ENCODE measurements at regions not wholly inside any gene's neighbourhood (a gene's known extent, or its start where the extent isn't known, plus 50 kb on each side); places are given as distances from the start of the nearest gene placed in this dataset.

- no peak for DNase-seq
Measured at GRCh38 chr18:73639788-73640187, 507.8 kb downstream of the FBXO15 start.

- no peak for DNase-seq
Measured at GRCh38 chr18:73638709-73639108, 508.9 kb downstream of the FBXO15 start.

GRCh38 chr18:73636355-73636754, 511.3 kb downstream of the FBXO15 start:
- DNase-seq, result no peak

- DNase-seq, result no peak
Measured at GRCh38 chr18:73626859-73627258, 520.8 kb downstream of the FBXO15 start.

- DNase-seq, result no peak
Measured at GRCh38 chr18:73626221-73626620, 521.4 kb downstream of the FBXO15 start.

- DNase-seq, result no peak
Measured at GRCh38 chr18:73621091-73621490, 526.5 kb downstream of the FBXO15 start.

GRCh38 chr18:73617981-73618380, 529.7 kb downstream of the FBXO15 start:
- DNase-seq, result no peak

GRCh38 chr18:73615506-73615905, 532.1 kb downstream of the FBXO15 start:
- no peak for DNase-seq

GRCh38 chr18:73614812-73615211, 532.8 kb downstream of the FBXO15 start:
- DNase-seq, result no peak

- DNase-seq, result no peak
Measured at GRCh38 chr18:73613706-73614340, 533.8 kb downstream of the FBXO15 start.

- DNase-seq, result no peak
Measured at GRCh38 chr18:73597832-73598615, 549.6 kb downstream of the FBXO15 start.

- no peak for DNase-seq
Measured at GRCh38 chr18:73594749-73595148, 552.9 kb downstream of the FBXO15 start.

GRCh38 chr18:73593207-73593606, 554.4 kb downstream of the FBXO15 start:
- DNase-seq, result no peak

GRCh38 chr18:73590950-73591349, 556.7 kb downstream of the FBXO15 start:
- DNase-seq, result no peak

GRCh38 chr18:73579698-73580097, 567.9 kb downstream of the FBXO15 start:
- DNase-seq, result no peak

GRCh38 chr18:73577365-73577764, 570.3 kb downstream of the FBXO15 start:
- DNase-seq, result no peak

GRCh38 chr18:73563901-73564472, 583.6 kb downstream of the FBXO15 start:
- DNase-seq, result no peak

- DNase-seq, result no peak
Measured at GRCh38 chr18:73563345-73563744, 584.3 kb downstream of the FBXO15 start.

- DNase-seq, result no peak
Measured at GRCh38 chr18:73556904-73557303, 590.7 kb downstream of the FBXO15 start.

- DNase-seq, result no peak
Measured at GRCh38 chr18:73552171-73552570, 595.5 kb downstream of the FBXO15 start.

- no peak for DNase-seq
Measured at GRCh38 chr18:73551211-73551610, 596.4 kb downstream of the FBXO15 start.

- DNase-seq, result no peak
Measured at GRCh38 chr18:73549236-73549635, 598.4 kb downstream of the FBXO15 start.

- DNase-seq, result no peak
Measured at GRCh38 chr18:73545472-73545871, 602.2 kb downstream of the FBXO15 start.
